ENCODE measurements at regions not wholly inside any gene's neighbourhood (a gene's known extent, or its start where the extent isn't known, plus 50 kb on each side); places are given as distances from the start of the nearest gene placed in this dataset.

GRCh38 chr12:67472539-67472938, 176.0 kb upstream of the DYRK2 start:
- TF ChIP-seq, protein P1, sequence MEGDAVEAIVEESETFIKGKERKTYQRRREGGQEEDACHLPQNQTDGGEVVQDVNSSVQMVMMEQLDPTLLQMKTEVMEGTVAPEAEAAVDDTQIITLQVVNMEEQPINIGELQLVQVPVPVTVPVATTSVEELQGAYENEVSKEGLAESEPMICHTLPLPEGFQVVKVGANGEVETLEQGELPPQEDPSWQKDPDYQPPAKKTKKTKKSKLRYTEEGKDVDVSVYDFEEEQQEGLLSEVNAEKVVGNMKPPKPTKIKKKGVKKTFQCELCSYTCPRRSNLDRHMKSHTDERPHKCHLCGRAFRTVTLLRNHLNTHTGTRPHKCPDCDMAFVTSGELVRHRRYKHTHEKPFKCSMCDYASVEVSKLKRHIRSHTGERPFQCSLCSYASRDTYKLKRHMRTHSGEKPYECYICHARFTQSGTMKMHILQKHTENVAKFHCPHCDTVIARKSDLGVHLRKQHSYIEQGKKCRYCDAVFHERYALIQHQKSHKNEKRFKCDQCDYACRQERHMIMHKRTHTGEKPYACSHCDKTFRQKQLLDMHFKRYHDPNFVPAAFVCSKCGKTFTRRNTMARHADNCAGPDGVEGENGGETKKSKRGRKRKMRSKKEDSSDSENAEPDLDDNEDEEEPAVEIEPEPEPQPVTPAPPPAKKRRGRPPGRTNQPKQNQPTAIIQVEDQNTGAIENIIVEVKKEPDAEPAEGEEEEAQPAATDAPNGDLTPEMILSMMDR (IDR thresholded peaks at IDR 0.05) = no peak

GRCh38 chr12:67474934-67475620, 173.5 kb upstream of the DYRK2 start:
- TF ChIP-seq, protein P1 (IDR thresholded peaks at IDR 0.05) = no peak

- TF ChIP-seq, protein P1 (IDR thresholded peaks at IDR 0.05) = no peak
These were observed 172.8 kb upstream of the DYRK2 start for GRCh38 chr12:67475725-67476124.

- TF ChIP-seq, protein P1 (IDR thresholded peaks at IDR 0.05) = no peak
These were observed 170.8 kb upstream of the DYRK2 start for GRCh38 chr12:67477681-67478265.

- TF ChIP-seq, protein P1 (IDR thresholded peaks at IDR 0.05) = no peak
These were observed 165.5 kb upstream of the DYRK2 start for GRCh38 chr12:67482751-67483661.

DNA sequence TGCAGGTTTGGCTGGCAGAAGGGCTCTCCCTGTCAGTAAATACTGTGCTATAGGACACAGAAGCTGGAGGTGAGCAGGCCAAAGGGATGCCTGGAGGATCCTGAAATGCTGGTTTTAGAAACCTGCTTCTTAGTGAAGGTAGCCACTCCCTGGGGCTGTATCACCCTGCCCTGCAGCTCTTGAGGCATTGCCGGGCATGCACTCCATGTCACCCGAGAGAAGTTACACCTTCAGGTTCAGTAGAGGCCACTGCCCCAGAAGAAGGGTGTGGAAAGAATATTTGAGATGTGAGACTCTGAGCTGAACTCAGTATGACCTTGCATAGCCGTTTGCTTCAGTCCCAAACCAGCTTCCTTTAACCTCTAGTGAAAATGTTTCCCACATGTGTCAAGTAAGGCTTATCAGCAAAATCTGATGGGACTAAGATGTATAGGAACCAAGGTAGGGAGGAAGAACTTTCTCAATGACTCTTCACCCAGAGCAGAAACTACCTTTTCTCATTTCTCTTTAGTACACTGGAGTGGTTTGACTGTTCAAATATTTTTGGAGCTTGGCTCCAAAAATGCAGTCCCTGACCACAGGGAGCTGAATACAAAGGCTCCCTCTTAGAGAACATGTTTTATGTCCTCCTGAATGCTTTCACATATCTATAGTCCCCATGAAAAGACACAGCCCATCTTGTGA, 164.5 kb upstream of the DYRK2 start:
- TF ChIP-seq, protein P1 (IDR thresholded peaks at IDR 0.05) = no peak

GRCh38 chr12:67484791-67485480, 163.6 kb upstream of the DYRK2 start:
- TF ChIP-seq, protein P1 (IDR thresholded peaks at IDR 0.05) = no peak
